IPS DF 6.9 (cell line): ENCODE measurements at regions not wholly inside any gene's neighbourhood (a gene's known extent, or its start where the extent isn't known, plus 50 kb on each side); places are given as distances from the start of the nearest gene placed in this dataset.
"Not testable (repeated sequence)": the region's sequence is repeated elsewhere in the genome, so short reads cannot be mapped to it uniquely, and the experiment has no call there.

Experiments
- DNase-seq: peaks from one replicate; pipeline ENCODE4 v3.0.0-alpha.2; 2013; ENCODE audit warnings: low read depth, low spot score
- H3K27ac ChIP-seq: one replicate; pipeline ENCODE4 v1.5.1; 2013; ENCODE audit warnings: low read length, control low read depth
- H3K27me3 ChIP-seq: 2 replicates; pipeline ENCODE4 v1.6.1; 2013; ENCODE audit warnings: mild to moderate bottlenecking, low read length; ENCODE audit not compliant: control insufficient read depth, insufficient read depth
- H3K36me3 ChIP-seq: 2 replicates; pipeline ENCODE4 v1.6.1; 2013; ENCODE audit warnings: low read length; ENCODE audit not compliant: control insufficient read depth, insufficient read depth
- H3K4me1 ChIP-seq: 2 replicates; pipeline ENCODE4 v1.6.1; 2013; ENCODE audit warnings: low read length; ENCODE audit not compliant: control insufficient read depth, insufficient read depth
- H3K4me3 ChIP-seq: 2 replicates; pipeline ENCODE4 v1.5.1; 2013; ENCODE audit warnings: mild to moderate bottlenecking, low read length
- H3K9me3 ChIP-seq: 2 replicates; pipeline ENCODE4 v1.6.1; 2013; ENCODE audit warnings: low read length, inconsistent platforms; ENCODE audit not compliant: control insufficient read depth, insufficient read depth
- WGBS: extraction: QIAGEN DNeasy Blood & Tissue Kit; methylation state at CpG from one replicate; pipeline ENCODE4 v1.1.7; 2013; ENCODE audit warnings: mixed read lengths, missing lambda C conversion rate; ENCODE audit not compliant: insufficient read length, insufficient coverage; 5-methylcytosine and 5-hydroxymethylcytosine counted together

- no CpG with 5 or more reads among the region's 6 CpGs for WGBS
Observed at GRCh38 chr16:50449800-50450199, 81.0 kb upstream of the BRD7 start.

DNA sequence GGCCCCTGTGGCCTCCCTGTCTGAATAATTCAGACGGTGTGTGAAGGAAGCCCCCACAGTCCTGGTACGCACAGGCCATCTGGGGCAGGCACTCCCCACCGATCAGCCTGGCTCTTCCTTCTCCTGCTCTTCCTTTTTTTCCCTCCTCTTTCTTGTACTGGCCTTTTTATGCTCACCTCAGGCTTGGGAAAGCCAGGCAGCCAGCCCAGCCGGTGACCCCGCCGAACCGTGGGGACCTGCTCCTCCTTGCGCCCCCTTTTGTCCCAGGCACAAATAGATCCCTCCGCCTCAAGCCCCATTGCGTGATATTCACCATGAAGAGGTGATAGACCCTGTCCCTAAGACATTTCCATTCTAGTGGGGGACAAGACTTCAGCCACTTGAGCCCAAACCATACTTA is 80.2 kb upstream of the BRD7 start:
- peaks cover 2% of the 10 kb centered on the region for H3K4me1 ChIP-seq
- no peaks in the 10 kb centered on the region for H3K9me3 ChIP-seq
- no peak overlapping the region for H3K27ac ChIP-seq
- WGBS: no CpG with 5 or more reads among the region's 10 CpGs
- no peak for DNase-seq
- H3K27me3 ChIP-seq: no peaks in the 10 kb centered on the region
- no peak overlapping the region for H3K4me3 ChIP-seq
- H3K36me3 ChIP-seq: no peaks in the 10 kb centered on the region

More at GRCh38 chr16:50449800-50450199, 81.0 kb upstream of the BRD7 start:
- no peaks in the 10 kb centered on the region for H3K27me3 ChIP-seq
- H3K9me3 ChIP-seq: no peaks in the 10 kb centered on the region
- H3K36me3 ChIP-seq: no peaks in the 10 kb centered on the region
- DNase-seq: no peak
- H3K4me1 ChIP-seq: peaks cover 2% of the 10 kb centered on the region
- H3K27ac ChIP-seq: no peak overlapping the region
- H3K4me3 ChIP-seq: no peak overlapping the region

DNA sequence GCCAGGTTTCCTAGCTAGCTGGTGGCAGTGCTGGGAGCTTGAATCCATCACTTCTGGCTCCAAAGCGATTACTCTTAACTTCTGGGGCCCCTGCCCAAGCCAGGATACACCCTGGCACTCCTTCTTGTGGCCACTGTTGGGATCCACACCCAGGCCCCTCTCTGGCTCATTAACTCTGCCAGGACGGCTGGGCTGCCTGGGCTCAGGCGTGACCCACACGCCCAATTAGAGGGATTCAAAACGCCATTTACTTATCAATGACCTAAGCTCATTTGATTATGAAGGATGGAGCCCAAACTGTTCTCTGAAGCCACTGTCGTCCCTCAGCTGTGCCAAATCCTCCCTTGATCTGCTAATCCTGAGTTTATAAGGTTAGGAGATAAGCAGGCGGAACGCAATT is 79.7 kb upstream of the BRD7 start:
- H3K36me3 ChIP-seq: no peaks in the 10 kb centered on the region
- WGBS: no CpG with 5 or more reads among the region's 8 CpGs
- no peaks in the 10 kb centered on the region for H3K9me3 ChIP-seq
- H3K4me3 ChIP-seq: no peak overlapping the region
- no peak for DNase-seq
- peaks cover 2% of the 10 kb centered on the region for H3K4me1 ChIP-seq
- H3K27ac ChIP-seq: no peak overlapping the region
- no peaks in the 10 kb centered on the region for H3K27me3 ChIP-seq

GRCh38 chr16:50447386-50447785 is 78.6 kb upstream of the BRD7 start:
- H3K9me3 ChIP-seq, H3K27me3 ChIP-seq, H3K36me3 ChIP-seq, H3K27ac ChIP-seq, H3K4me3 ChIP-seq, H3K4me1 ChIP-seq, DNase-seq: not testable (repeated sequence)
- no CpG with 5 or more reads among the region's 8 CpGs for WGBS

DNA sequence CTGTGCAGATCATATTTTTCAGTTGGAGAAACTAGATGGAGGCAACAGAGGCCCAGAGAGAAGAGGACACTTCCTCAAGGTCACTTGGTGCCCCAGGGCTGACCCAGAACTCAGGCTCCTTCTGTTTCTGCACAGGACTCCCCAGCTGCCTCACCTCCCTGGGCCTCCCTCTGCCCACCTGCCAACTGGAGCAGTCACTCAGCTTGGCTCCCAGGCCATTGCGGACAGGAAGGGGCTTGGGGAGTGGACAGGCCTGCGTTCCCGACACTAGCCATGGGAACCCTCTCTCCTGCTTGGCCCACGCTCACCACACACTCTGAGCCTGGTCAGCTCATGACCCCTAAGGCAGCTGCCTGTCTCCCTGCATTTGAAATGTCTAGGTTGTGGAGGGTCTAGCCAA is 78.1 kb upstream of the BRD7 start:
- H3K27ac ChIP-seq: no peak overlapping the region
- no peaks in the 10 kb centered on the region for H3K9me3 ChIP-seq
- no CpG with 5 or more reads among the region's 4 CpGs for WGBS
- 0 out of 2 replicates have a peak, but pooled peaks cover 2% of the 10 kb centered on the region for H3K36me3 ChIP-seq
- peaks cover 2% of the 10 kb centered on the region for H3K4me1 ChIP-seq
- no peak for DNase-seq
- H3K27me3 ChIP-seq: no peaks in the 10 kb centered on the region
- no peak overlapping the region for H3K4me3 ChIP-seq

DNA sequence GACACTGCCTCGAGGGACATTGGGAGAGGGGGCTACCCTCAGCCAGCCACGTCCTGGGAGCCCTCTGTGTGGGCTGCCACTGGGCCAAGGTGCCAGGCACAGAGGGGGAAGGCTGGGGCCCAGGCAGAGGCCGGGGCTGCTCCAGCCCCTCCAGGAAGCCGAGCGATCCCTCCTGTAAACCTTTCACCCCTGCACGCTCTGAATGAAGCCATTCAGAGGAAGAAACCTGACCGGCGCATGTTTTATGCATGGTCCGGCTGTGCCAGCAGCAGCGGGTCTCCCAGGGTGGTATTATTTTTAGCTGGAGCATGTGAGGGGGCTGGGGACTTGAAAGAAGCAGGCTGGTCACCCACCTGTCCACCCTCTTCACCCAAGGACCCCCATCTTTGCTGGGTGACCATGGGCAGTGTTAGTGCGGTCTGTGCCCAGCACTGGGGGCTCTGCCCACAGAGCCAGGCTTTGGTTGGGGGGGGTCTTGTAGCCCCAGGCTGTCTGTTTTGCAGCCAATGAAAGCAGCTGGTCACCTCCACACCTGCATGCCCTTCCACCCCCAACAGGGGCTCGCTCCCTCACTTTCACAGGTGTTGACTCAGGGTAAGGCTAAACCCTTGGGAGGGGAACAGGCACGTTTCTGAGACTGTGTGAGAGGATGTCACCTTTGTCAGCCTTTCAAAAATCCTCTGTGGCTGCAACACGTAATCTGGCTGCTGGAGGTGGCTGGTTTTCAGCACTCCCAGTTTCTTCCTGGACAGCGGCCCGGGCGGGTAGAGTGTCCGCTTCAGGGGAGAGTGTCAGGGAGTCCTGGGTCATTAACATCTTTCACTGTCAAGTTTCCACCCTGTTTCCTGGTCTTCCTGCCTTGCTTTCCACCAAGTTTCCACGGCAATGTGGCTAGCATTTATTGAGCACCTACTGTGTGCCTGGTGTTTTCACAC is 77.1 kb upstream of the BRD7 start:
- Histone ChIP-seq H3K4me3 (no peak overlapping the region), H3K27me3 (no peaks in the 10 kb centered on the region), H3K36me3 (0 out of 2 replicates have a peak, but pooled peaks cover 2% of the 10 kb centered on the region), H3K27ac (no peak overlapping the region), H3K4me1 (peaks cover 2% of the 10 kb centered on the region), H3K9me3 (no peaks in the 10 kb centered on the region)
- no CpG with 5 or more reads among the region's 19 CpGs for WGBS
- no peak for DNase-seq

GRCh38 chr16:50444526-50444925 is 75.7 kb upstream of the BRD7 start:
- no peaks in the 10 kb centered on the region for H3K9me3 ChIP-seq
- DNase-seq: no peak
- H3K27me3 ChIP-seq: no peaks in the 10 kb centered on the region
- no peak overlapping the region for H3K4me3 ChIP-seq
- H3K36me3 ChIP-seq: 0 out of 2 replicates have a peak, but pooled peaks cover 2% of the 10 kb centered on the region
- H3K27ac ChIP-seq: no peak overlapping the region
- WGBS: no CpG with 5 or more reads among the region's 1 CpG
- peaks cover 2% of the 10 kb centered on the region for H3K4me1 ChIP-seq

- Histone ChIP-seq H3K4me3 (no peak overlapping the region), H3K27ac (no peak overlapping the region), H3K9me3 (no peaks in the 10 kb centered on the region), H3K36me3 (0 out of 2 replicates have a peak, but pooled peaks cover 2% of the 10 kb centered on the region), H3K4me1 (no peaks in the 10 kb centered on the region; the same call in none of the 2 replicates), H3K27me3 (no peaks in the 10 kb centered on the region)
- no peak for DNase-seq
- WGBS: no CpG with 5 or more reads among the region's 3 CpGs
Observed at GRCh38 chr16:50442221-50442620, 73.4 kb upstream of the BRD7 start.

GRCh38 chr16:50441486-50442157 is 72.8 kb upstream of the BRD7 start:
- DNase-seq: no peak
- H3K36me3 ChIP-seq: 0 out of 2 replicates have a peak, but pooled peaks cover 2% of the 10 kb centered on the region
- WGBS: no CpG with 5 or more reads among the region's 7 CpGs

GRCh38 chr16:50440991-50441390 is 72.2 kb upstream of the BRD7 start:
- DNase-seq: no peak
- Histone ChIP-seq H3K4me1 (no peaks in the 10 kb centered on the region; the same call in 1 of the 2 replicates), H3K9me3 (no peaks in the 10 kb centered on the region), H3K4me3 (no peak overlapping the region), H3K27ac (no peak overlapping the region), H3K36me3 (0 out of 2 replicates have a peak, but pooled peaks cover 2% of the 10 kb centered on the region), H3K27me3 (no peaks in the 10 kb centered on the region)
- no CpG with 5 or more reads among the region's 4 CpGs for WGBS

More at GRCh38 chr16:50441486-50442157, 72.8 kb upstream of the BRD7 start:
- Histone ChIP-seq H3K9me3 (no peaks in the 10 kb centered on the region), H3K4me3 (no peak overlapping the region), H3K4me1 (no peaks in the 10 kb centered on the region; the same call in none of the 2 replicates), H3K27me3 (no peaks in the 10 kb centered on the region), H3K27ac (no peak overlapping the region)
